ENCODE measurements at regions not wholly inside any gene's neighbourhood (a gene's known extent, or its start where the extent isn't known, plus 50 kb on each side); places are given as distances from the start of the nearest gene placed in this dataset.

DNA sequence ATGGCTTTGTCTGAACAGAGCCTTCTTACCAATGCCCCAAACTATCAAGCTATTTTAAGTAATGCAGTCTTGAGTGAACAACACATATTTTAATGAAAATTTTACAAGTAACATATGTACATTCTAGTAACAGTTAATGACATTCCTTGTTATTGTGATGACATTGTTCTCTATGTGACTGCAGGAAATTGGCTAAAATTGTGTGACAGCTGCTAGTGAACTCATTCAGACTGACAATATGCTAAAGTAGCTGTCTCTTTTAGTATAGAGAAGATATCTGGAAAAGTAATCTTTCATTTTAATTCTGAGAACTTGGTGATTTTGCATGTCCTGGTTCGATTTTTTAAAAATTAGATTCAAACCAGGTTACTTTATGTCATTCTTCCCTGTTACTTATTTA, 259.8 kb upstream of the MAGI2 start:
- TF ChIP-seq CTCF (IDR thresholded peaks at IDR 0.05) (no peak), POLR2A (IDR thresholded peaks at IDR 0.05) (no peak)

Data from uterus (tissue), 2 donors.